Immature natural killer cell (primary cell): ENCODE measurements at regions not wholly inside any gene's neighbourhood (a gene's known extent, or its start where the extent isn't known, plus 50 kb on each side); places are given as distances from the start of the nearest gene placed in this dataset.

ENCODE experiments used
- DNase-seq, 3 donors: peaks; one replicate each; pipeline ENCODE4 v3.0.0; 2022; ENCODE audit warnings: mixed read lengths in 1 of 3
- H3K27ac Mint-ChIP-seq, 6 donors: one replicate each; pipeline ENCODE4 v1.8.0; 2020; ENCODE audit warnings: mixed read lengths in 6 of 6, mild to moderate bottlenecking in 5 of 6, inconsistent platforms in 4 of 6, moderate library complexity in 3 of 6
- H3K27me3 Mint-ChIP-seq, 3 donors: one replicate each; pipeline ENCODE4 v1.8.0; 2020 to 2021; ENCODE audit warnings: low read depth in 3 of 3, mild to moderate bottlenecking in 3 of 3, mixed read lengths in 3 of 3, moderate library complexity in 3 of 3, inconsistent platforms in 1 of 3
- H3K36me3 Mint-ChIP-seq, 3 donors: one replicate each; pipeline ENCODE4 v1.8.0; 2020; ENCODE audit warnings: mixed read lengths in 3 of 3, inconsistent platforms in 2 of 3, mild to moderate bottlenecking in 2 of 3
- H3K4me1 Mint-ChIP-seq, 2 donors: one replicate each; pipeline ENCODE4 v1.8.0; 2020; ENCODE audit warnings: inconsistent platforms in 2 of 2, mild to moderate bottlenecking in 2 of 2, mixed read lengths in 2 of 2, moderate library complexity in 1 of 2
- H3K4me3 Mint-ChIP-seq, 5 donors: one replicate each; pipeline ENCODE4 v1.8.0; 2020; ENCODE audit warnings: mild to moderate bottlenecking in 5 of 5, mixed read lengths in 5 of 5, inconsistent platforms in 3 of 5, moderate library complexity in 3 of 5
- H3K9me3 Mint-ChIP-seq, 6 donors: one replicate each; pipeline ENCODE4 v1.8.0; 2020; ENCODE audit warnings: mild to moderate bottlenecking in 6 of 6, mixed read lengths in 6 of 6, inconsistent platforms in 4 of 6, moderate library complexity in 3 of 6

GRCh38 chr1:59151387-59151761 is 145.5 kb upstream of the FGGY start:
- peaks cover 14 to 20% of the 10 kb centered on the region in 2 donors for H3K4me1 Mint-ChIP-seq
- H3K27me3 Mint-ChIP-seq = peaks cover 0 to 6% (median 3%) of the 10 kb centered on the region in 3 donors
- no peak for DNase-seq
- no peak overlapping the region for H3K27ac Mint-ChIP-seq
- no peaks in the 10 kb centered on the region for H3K9me3 Mint-ChIP-seq
- no peaks in the 10 kb centered on the region for H3K36me3 Mint-ChIP-seq
- no peak overlapping the region for H3K4me3 Mint-ChIP-seq

GRCh38 chr1:59151860-59152259 is 145.0 kb upstream of the FGGY start:
- H3K27ac Mint-ChIP-seq = no peak overlapping the region
- H3K27me3 Mint-ChIP-seq = peaks cover 0 to 3% (median 3%) of the 10 kb centered on the region in 3 donors
- peaks cover 11 to 16% of the 10 kb centered on the region in 2 donors for H3K4me1 Mint-ChIP-seq
- no peaks in the 10 kb centered on the region for H3K9me3 Mint-ChIP-seq
- DNase-seq = no peak
- no peak overlapping the region for H3K4me3 Mint-ChIP-seq
- H3K36me3 Mint-ChIP-seq = no peaks in the 10 kb centered on the region

- Mint-ChIP-seq H3K27ac (no peak overlapping the region), H3K4me1 (peaks cover 6 to 11% of the 10 kb centered on the region in 2 donors), H3K4me3 (no peak overlapping the region), H3K9me3 (peaks cover 0 to 2% (median 0%) of the 10 kb centered on the region in 6 donors), H3K27me3 (peaks cover 0 to 3% (median 3%) of the 10 kb centered on the region in 3 donors), H3K36me3 (no peaks in the 10 kb centered on the region)
- DNase-seq = no peak
Measured at GRCh38 chr1:59152511-59152910, 144.4 kb upstream of the FGGY start.

- Mint-ChIP-seq H3K9me3 (peaks cover 5 to 16% (median 7%) of the 10 kb centered on the region in 6 donors), H3K27me3 (peaks cover 0 to 6% (median 3%) of the 10 kb centered on the region in 3 donors), H3K27ac (no peak overlapping the region), H3K36me3 (peaks cover 0 to 9% (median 5%) of the 10 kb centered on the region in 3 donors), H3K4me3 (no peak overlapping the region), H3K4me1 (peaks cover 6 to 11% of the 10 kb centered on the region in 2 donors)
- DNase-seq = no peak
Measured at GRCh38 chr1:59154401-59154800, 142.5 kb upstream of the FGGY start.

GRCh38 chr1:59155351-59155750 is 141.5 kb upstream of the FGGY start:
- Mint-ChIP-seq H3K27me3 (peaks cover 0 to 6% (median 3%) of the 10 kb centered on the region in 3 donors), H3K27ac (no peak overlapping the region), H3K4me3 (no peak overlapping the region), H3K36me3 (peaks cover 0 to 9% (median 5%) of the 10 kb centered on the region in 3 donors), H3K9me3 (peaks cover 5 to 18% (median 7%) of the 10 kb centered on the region in 6 donors), H3K4me1 (peaks cover 6 to 10% of the 10 kb centered on the region in 2 donors)
- no peak for DNase-seq

GRCh38 chr1:59156051-59156450 is 140.8 kb upstream of the FGGY start:
- Mint-ChIP-seq H3K4me1 (peaks cover 0 to 3% of the 10 kb centered on the region in 2 donors), H3K36me3 (peaks cover 0 to 9% (median 5%) of the 10 kb centered on the region in 3 donors), H3K9me3 (peaks cover 5 to 18% (median 7%) of the 10 kb centered on the region in 6 donors)

GRCh38 chr1:59156526-59157199 is 140.2 kb upstream of the FGGY start:
- no peak overlapping the region for H3K27ac Mint-ChIP-seq
- H3K4me1 Mint-ChIP-seq = no peaks in the 10 kb centered on the region
- no peak overlapping the region for H3K4me3 Mint-ChIP-seq

More at GRCh38 chr1:59156051-59156450, 140.8 kb upstream of the FGGY start:
- no peak overlapping the region for H3K4me3 Mint-ChIP-seq
- H3K27me3 Mint-ChIP-seq = peaks cover 0 to 4% (median 3%) of the 10 kb centered on the region in 3 donors
- DNase-seq = no peak
- H3K27ac Mint-ChIP-seq = no peak overlapping the region

GRCh38 chr1:59158321-59158720 is 138.6 kb upstream of the FGGY start:
- peaks cover 5 to 18% (median 7%) of the 10 kb centered on the region in 6 donors for H3K9me3 Mint-ChIP-seq
- no peaks in the 10 kb centered on the region for H3K4me1 Mint-ChIP-seq
- peaks cover 0 to 4% (median 1%) of the 10 kb centered on the region in 3 donors for H3K27me3 Mint-ChIP-seq
- H3K4me3 Mint-ChIP-seq = no peak overlapping the region
- peaks cover 0 to 9% (median 9%) of the 10 kb centered on the region in 3 donors for H3K36me3 Mint-ChIP-seq
- no peak for DNase-seq
- H3K27ac Mint-ChIP-seq = no peak overlapping the region

More at GRCh38 chr1:59156526-59157199, 140.2 kb upstream of the FGGY start:
- no peak for DNase-seq
- peaks cover 0 to 4% (median 1%) of the 10 kb centered on the region in 3 donors for H3K27me3 Mint-ChIP-seq
- peaks cover 5 to 18% (median 7%) of the 10 kb centered on the region in 6 donors for H3K9me3 Mint-ChIP-seq
- peaks cover 0 to 9% (median 5%) of the 10 kb centered on the region in 3 donors for H3K36me3 Mint-ChIP-seq

GRCh38 chr1:59159557-59160203 is 137.2 kb upstream of the FGGY start:
- H3K4me3 Mint-ChIP-seq = no peak overlapping the region
- no peaks in the 10 kb centered on the region for H3K4me1 Mint-ChIP-seq
- H3K36me3 Mint-ChIP-seq = peaks cover 0 to 9% (median 9%) of the 10 kb centered on the region in 3 donors
- H3K27me3 Mint-ChIP-seq = peaks cover 0 to 7% (median 3%) of the 10 kb centered on the region in 3 donors
- H3K27ac Mint-ChIP-seq = no peak overlapping the region
- H3K9me3 Mint-ChIP-seq = peaks cover 7 to 18% (median 7%) of the 10 kb centered on the region in 6 donors
- no peak for DNase-seq

GRCh38 chr1:59161136-59161535 is 135.8 kb upstream of the FGGY start:
- H3K4me1 Mint-ChIP-seq = no peaks in the 10 kb centered on the region
- H3K27ac Mint-ChIP-seq = no peak overlapping the region
- peaks cover 7 to 18% (median 8%) of the 10 kb centered on the region in 6 donors for H3K9me3 Mint-ChIP-seq
- H3K36me3 Mint-ChIP-seq = peaks cover 0 to 9% (median 9%) of the 10 kb centered on the region in 3 donors
- DNase-seq = no peak
- peaks cover 2 to 9% (median 2%) of the 10 kb centered on the region in 3 donors for H3K27me3 Mint-ChIP-seq
- no peak overlapping the region for H3K4me3 Mint-ChIP-seq

- Mint-ChIP-seq H3K4me3 (no peak overlapping the region), H3K9me3 (peaks cover 6 to 18% (median 10%) of the 10 kb centered on the region in 6 donors), H3K27ac (no peak overlapping the region), H3K27me3 (peaks cover 2 to 13% (median 11%) of the 10 kb centered on the region in 3 donors), H3K4me1 (no peaks in the 10 kb centered on the region), H3K36me3 (peaks cover 0 to 9% (median 9%) of the 10 kb centered on the region in 3 donors)
- no peak for DNase-seq
Measured at GRCh38 chr1:59162665-59163064, 134.2 kb upstream of the FGGY start.

- Mint-ChIP-seq H3K36me3 (peaks cover 0 to 9% (median 6%) of the 10 kb centered on the region in 3 donors), H3K27me3 (peaks cover 2 to 13% (median 9%) of the 10 kb centered on the region in 3 donors), H3K4me3 (no peak overlapping the region), H3K9me3 (peaks cover 0 to 11% (median 5%) of the 10 kb centered on the region in 6 donors), H3K27ac (no peak overlapping the region), H3K4me1 (no peaks in the 10 kb centered on the region)
- DNase-seq = no peak
Measured at GRCh38 chr1:59163268-59164092, 133.4 kb upstream of the FGGY start.

GRCh38 chr1:59164371-59164770 is 132.5 kb upstream of the FGGY start:
- H3K9me3 Mint-ChIP-seq = peaks cover 0 to 8% (median 1%) of the 10 kb centered on the region in 6 donors
- H3K4me1 Mint-ChIP-seq = no peaks in the 10 kb centered on the region
- no peak overlapping the region for H3K27ac Mint-ChIP-seq
- H3K36me3 Mint-ChIP-seq = peaks cover 0 to 4% (median 0%) of the 10 kb centered on the region in 3 donors
- DNase-seq = no peak
- peaks cover 2 to 13% (median 9%) of the 10 kb centered on the region in 3 donors for H3K27me3 Mint-ChIP-seq
- H3K4me3 Mint-ChIP-seq = no peak overlapping the region
